SK-MEL-5 (cell line): ENCODE measurements at regions not wholly inside any gene's neighbourhood (a gene's known extent, or its start where the extent isn't known, plus 50 kb on each side); places are given as distances from the start of the nearest gene placed in this dataset.

Source experiments
- DNase-seq: peaks from one replicate; pipeline ENCODE4 v3.0.0-alpha.2; 2016; ENCODE audit warnings: low read depth, low spot score
- in situ Hi-C: cut with HindIII; loops from 2 replicates; pipeline ENCODE4 v1.10.0; 2016; ENCODE audit warnings: low sequenced_read_pairs, high pct_unique_total_duplicates, low pct_unique_long_range_greater_than_20kb

- in situ Hi-C loops = no loop called here
- DNase-seq = no peak
Observed at GRCh38 chr15:31275331-31276262, 51.0 kb upstream of the KLF13 start.

DNA sequence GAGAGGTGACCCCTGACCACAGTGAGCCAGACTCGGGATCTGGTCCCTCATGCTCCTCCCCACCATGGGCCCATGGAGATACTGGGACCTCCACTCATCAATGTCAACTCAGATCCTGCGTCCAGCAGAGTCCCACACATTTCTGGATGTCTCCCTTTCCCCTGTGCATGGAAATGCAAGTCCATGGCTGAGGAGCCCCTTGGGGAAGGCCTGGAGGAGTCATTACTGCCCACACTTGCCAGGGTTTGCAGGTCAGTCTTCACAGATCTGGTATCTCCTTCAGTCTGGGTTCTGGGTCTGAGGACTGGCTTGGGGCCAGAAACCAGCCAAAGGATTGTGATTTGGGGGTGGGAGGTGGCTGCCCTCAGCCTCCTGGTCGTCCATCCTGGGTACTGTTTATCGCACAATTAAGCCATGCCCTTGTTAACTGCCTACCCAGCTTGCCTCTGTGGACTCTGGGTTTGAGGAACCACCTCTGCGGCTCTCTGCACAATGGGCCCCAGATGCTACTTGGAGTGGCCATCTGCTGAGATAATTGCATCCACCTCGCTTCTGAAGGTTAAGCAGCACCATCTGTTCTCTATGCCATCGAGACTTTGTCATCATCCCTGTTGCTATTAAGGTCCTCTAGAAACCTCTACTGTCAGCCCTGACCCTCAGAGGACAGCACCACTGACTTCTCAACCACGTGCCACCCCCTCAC, 49.9 kb upstream of the KLF13 start:
- in situ Hi-C loops = no loop called here
- no peak for DNase-seq
